MG63 (cell line): ENCODE measurements at regions not wholly inside any gene's neighbourhood (a gene's known extent, or its start where the extent isn't known, plus 50 kb on each side); places are given as distances from the start of the nearest gene placed in this dataset.
"Not testable (repeated sequence)": the region's sequence is repeated elsewhere in the genome, so short reads cannot be mapped to it uniquely, and the experiment has no call there.

ENCODE experiments used
- DNase-seq: peaks from one replicate; pipeline ENCODE4 v3.0.0-alpha.2; 2020
- H3K27me3 ChIP-seq: fragments of 250-450 bp; sonication (Bioruptor Pico); 2 replicates; pipeline ENCODE4 v1.5.1; 2020; ENCODE audit warnings: mild to moderate bottlenecking, moderate library complexity
- H3K36me3 ChIP-seq: fragments of 250-450 bp; sonication (Bioruptor Pico); 2 replicates; pipeline ENCODE4 v1.5.1; 2020; ENCODE audit warnings: mild to moderate bottlenecking, moderate library complexity
- H3K4me3 ChIP-seq: fragments of 250-450 bp; sonication (Bioruptor Pico); 2 replicates; pipeline ENCODE4 v1.5.1; 2020; ENCODE audit warnings: mild to moderate bottlenecking, moderate library complexity
- H3K9me3 ChIP-seq: fragments of 250-450 bp; sonication (Bioruptor Pico); 2 replicates; pipeline ENCODE4 v1.5.1; 2020; ENCODE audit warnings: mild to moderate bottlenecking, moderate library complexity

DNA sequence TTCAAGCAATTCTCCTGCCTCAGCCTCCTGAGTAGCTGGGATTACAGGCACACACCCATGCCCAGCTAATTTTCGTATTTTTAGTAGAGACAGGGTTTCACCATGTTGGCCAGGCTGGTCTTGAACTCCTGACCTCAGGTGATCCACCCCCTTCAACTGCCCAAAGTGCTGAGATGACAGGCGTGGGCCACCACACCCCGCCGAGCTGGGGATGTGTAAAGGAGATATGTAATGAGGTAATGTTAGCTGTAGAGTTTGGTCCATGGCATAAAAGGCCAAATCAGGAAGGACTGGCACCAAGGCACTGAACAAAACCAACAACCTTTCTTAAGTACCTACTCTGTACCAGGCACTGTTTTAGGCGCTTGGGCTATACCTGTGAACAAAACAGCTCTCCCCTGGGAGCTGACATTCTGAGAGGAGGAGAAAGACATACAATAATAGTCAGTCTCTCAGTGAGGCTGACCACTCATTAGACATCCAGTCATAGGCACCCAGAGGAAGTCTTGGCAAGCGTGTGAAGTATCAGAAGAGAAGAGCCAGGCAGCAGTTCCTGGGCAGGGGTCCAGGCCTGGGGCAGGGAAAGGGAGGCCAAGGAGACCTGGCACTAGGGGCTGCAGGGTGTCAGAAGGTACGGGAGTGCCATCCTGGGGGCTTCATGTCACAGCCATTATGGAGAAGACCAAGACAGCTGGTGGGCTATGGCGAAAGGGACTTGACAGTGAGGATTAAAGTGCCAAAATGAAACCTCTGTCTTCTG, 164.8 kb upstream of the DTNBP1 start:
- no peaks in the 10 kb centered on the region for H3K27me3 ChIP-seq
- H3K4me3 ChIP-seq = no peak overlapping the region
- no peaks in the 10 kb centered on the region for H3K9me3 ChIP-seq
- H3K36me3 ChIP-seq = no peaks in the 10 kb centered on the region
- peak; percentile 16 for DNase-seq

DNA sequence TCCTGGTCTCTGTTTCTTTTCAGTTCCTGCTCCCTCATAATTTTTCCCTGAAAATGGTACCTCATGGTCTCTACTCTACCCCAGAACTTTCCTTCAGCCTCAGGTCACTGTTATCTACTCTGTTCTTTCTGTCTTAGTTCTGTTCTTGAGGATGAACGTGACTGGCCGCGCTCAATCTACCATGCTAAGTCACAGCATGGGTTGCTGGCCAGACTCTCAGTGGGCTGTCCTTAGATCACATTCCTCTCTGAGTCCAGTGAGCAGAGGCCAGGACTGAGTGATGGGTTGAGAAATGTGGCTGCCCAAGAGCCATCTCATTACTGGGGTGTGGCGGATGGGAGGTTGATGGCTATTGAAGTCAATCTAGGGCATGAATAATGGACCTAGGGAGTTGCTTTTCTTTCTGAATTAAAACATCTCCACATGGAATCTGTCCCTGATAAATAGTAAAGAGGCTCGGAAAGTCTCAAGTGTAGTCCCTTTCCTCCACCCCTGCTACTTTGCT, 164.0 kb upstream of the DTNBP1 start:
- no peak overlapping the region for H3K4me3 ChIP-seq
- DNase-seq = no peak
- H3K36me3 ChIP-seq = no peaks in the 10 kb centered on the region
- no peaks in the 10 kb centered on the region for H3K9me3 ChIP-seq
- H3K27me3 ChIP-seq = no peaks in the 10 kb centered on the region

DNA sequence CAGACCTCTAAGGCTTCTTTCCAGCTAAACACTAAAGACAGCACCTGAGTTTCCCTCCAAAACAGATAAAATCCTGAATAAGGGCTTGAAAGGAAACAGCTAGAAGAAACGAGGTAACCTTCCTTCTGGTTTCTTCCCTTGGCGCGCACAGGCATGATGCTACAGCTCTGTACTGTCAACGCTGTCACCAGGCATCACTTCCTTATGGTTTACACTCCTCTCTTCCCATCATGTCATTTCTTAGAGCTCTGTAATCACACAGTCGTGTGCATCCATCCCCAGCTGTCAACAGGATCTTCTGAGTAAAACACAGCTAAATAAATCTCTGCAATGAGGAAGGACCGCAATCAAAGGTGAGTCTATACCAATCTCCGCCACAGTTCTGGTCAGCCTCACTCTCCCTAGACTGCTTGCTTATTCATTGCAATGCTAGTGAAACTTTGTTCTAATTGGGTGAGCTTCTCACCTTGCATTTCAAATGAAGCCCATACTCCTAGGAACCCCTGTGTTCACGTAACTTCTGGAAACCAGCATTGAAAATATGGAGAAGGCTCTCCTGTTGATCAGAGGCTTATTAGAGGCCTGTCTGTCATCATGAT, 162.6 kb upstream of the DTNBP1 start:
- no peaks in the 10 kb centered on the region for H3K36me3 ChIP-seq
- no peak overlapping the region for H3K4me3 ChIP-seq
- no peaks in the 10 kb centered on the region for H3K9me3 ChIP-seq
- DNase-seq = no peak
- H3K27me3 ChIP-seq = no peaks in the 10 kb centered on the region

DNA sequence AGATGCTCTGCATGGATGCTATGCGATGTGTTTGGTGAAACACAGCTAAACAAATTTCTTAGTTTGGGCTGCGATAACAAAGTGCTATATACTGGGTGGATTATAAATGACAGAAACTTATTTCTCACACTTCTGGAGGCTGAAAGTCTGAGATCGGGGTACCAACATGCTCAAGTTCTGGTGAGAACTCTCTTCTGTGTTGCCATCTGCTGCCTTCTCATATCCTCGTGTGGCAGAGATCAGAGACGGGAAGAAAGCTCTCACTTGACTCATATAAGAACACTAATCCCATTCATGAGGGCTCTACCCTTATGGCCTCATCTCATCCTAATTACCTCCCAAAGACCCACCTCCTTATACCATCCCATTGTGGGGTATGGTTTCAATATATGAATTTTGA, 162.0 kb upstream of the DTNBP1 start:
- Histone ChIP-seq H3K4me3 (no peak overlapping the region), H3K36me3 (no peaks in the 10 kb centered on the region), H3K27me3 (no peaks in the 10 kb centered on the region), H3K9me3 (no peaks in the 10 kb centered on the region)
- DNase-seq = no peak

DNA sequence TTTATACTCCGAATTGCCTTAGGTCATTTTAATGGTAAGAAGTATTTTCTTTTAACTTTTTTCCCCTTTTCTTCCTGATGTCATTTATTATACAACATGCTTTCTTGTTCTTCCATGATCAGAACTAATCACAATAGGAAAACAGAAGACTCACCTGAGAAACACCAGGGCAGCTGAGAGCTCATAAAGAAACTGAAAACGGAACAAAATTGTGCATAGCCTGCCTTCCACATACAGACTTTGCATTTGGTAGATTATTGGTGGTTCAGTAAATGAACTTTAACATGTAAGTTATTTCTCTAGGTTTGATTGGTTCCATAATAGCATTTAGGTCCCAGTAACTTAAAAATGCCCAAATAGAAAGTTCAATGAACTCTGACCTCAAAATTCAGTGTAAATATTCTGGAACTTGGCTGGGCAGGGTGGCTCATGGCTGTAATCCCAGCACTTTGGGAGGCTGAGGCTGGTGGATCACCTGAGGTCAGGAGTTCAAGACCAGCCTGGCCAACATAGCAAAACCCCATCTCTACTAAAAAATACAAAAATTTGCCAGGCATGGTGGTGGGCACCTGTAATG, 161.1 kb upstream of the DTNBP1 start:
- Histone ChIP-seq H3K36me3 (no peaks in the 10 kb centered on the region), H3K27me3 (no peaks in the 10 kb centered on the region), H3K4me3 (no peak overlapping the region), H3K9me3 (no peaks in the 10 kb centered on the region)
- DNase-seq = no peak

DNA sequence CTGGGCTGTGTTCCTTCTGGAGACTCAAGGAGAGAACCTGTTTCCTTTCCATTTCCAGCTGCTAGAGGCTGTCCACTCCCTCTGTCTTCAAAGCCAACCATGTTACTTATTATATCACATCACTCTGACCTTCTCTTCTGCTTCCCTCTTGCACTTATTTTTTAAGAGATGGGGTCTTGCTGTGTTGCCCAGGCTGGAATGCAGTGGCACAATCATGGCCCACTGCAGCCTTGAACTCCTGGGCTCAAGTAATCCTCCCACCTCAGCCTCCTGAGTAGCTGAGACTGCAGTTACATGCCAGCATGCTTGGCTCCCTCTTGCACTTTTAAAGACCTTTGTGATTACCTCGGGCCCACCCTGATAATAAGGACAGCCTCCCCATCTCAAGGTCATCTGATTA, 160.0 kb upstream of the DTNBP1 start:
- H3K27me3 ChIP-seq = no peaks in the 10 kb centered on the region
- no peaks in the 10 kb centered on the region for H3K36me3 ChIP-seq
- DNase-seq = no peak
- no peak overlapping the region for H3K4me3 ChIP-seq
- no peaks in the 10 kb centered on the region for H3K9me3 ChIP-seq

DNA sequence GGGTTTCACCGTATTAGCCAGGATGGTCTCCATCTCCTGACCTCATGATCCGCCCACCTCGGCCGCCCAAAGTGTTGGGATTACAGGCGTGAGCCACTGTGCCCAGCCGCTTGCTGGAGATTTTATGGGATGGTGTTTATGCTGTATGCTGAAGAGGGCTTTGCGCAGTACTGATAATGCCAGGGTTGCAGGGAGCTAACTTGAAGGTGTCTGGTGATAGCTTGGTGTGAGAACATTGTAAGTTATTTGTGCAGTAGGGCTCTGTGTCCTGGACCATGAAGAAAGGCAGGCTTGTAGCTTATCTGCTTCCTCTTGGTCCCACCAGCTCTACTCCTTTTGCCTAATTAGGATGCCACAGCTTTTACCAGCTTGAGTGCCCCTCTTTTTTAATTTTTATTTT, 157.0 kb upstream of the DTNBP1 start:
- H3K9me3 ChIP-seq = no peaks in the 10 kb centered on the region
- no peak for DNase-seq
- no peaks in the 10 kb centered on the region for H3K27me3 ChIP-seq
- no peaks in the 10 kb centered on the region for H3K36me3 ChIP-seq
- H3K4me3 ChIP-seq = no peak overlapping the region

DNA sequence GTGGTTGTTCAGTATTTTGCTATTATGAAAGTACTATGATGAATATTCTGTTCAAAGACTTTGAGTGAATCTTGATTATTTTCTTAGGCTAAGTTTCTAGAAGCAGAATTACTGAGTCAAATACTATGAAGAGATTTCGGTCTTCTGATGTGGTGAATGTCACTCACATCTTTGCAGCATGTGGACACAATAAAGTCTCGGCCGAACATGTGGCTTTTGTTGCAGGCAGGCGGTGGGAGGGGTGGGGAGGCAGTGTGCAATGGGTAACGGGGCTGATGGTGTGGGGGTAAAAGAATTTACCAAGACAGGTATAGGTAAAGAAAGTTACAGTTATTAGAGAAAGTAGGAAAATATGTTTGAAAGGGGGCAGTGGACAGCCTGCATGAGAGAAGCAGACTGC, 156.4 kb upstream of the DTNBP1 start:
- Histone ChIP-seq H3K9me3 (no peaks in the 10 kb centered on the region), H3K36me3 (no peaks in the 10 kb centered on the region), H3K27me3 (no peaks in the 10 kb centered on the region), H3K4me3 (no peak overlapping the region)
- no peak for DNase-seq

DNA sequence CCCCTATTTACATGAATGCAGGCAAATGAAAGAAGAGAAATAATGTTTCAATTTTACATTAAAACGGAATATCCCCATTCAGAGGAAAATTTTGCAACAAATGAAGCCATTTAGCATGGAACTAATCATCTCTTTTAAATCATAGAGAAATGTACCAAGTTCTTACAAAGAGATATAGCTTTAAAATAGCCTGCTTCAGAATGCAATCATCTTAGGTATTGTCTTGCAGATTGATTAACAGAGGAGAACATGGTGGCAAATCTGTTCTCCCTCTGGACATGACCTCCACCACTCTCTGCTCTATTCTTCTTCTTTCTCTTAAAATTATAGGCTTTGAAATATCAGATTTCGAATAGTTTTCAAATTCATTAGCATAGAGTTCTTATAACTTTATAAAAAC, 155.7 kb upstream of the DTNBP1 start:
- no peaks in the 10 kb centered on the region for H3K36me3 ChIP-seq
- H3K27me3 ChIP-seq = no peaks in the 10 kb centered on the region
- no peak for DNase-seq
- no peaks in the 10 kb centered on the region for H3K9me3 ChIP-seq
- no peak overlapping the region for H3K4me3 ChIP-seq

DNA sequence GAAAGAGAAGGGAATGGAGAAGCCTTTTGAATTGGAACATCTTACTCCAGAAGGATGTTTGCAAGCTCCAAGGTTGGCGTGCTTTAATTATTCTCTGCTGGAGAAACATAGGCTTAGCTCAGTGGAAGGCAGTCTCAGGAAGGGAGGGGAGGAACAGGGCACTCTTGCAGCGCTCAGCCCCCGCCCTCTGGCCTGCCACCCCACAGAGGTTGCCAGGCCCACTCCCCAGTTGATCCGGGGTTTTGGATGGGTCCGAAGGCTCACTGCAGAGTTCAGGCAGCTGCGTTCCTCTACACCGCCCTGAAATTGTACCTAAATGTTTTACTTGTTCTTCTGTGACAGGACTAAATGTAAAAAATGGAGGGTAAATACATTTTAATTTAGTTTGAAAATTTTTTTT, 155.2 kb upstream of the DTNBP1 start:
- Histone ChIP-seq H3K27me3 (no peaks in the 10 kb centered on the region), H3K9me3 (no peaks in the 10 kb centered on the region), H3K4me3 (no peak overlapping the region), H3K36me3 (no peaks in the 10 kb centered on the region)
- DNase-seq = no peak

DNA sequence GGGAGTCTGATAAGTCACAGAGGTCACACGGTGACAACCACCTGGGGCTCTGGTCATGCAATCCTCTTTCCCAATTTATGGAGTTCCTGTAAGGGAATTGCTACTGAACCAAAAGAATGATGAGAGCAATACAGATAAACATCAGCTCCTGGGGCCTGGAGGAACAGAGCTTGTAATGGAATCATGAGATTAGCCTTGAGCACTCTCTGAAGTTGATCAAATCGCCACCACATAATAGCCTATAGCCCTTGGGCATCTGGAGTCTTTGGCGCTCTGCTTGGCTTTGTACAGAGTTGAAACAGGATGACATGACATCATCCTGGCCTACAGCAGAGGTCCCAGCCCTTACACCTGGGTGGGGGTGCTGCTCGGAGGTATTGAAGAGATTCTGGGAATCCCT, 154.3 kb upstream of the DTNBP1 start:
- no peaks in the 10 kb centered on the region for H3K36me3 ChIP-seq
- no peak for DNase-seq
- H3K4me3 ChIP-seq = no peak overlapping the region
- no peaks in the 10 kb centered on the region for H3K9me3 ChIP-seq
- H3K27me3 ChIP-seq = no peaks in the 10 kb centered on the region

DNA sequence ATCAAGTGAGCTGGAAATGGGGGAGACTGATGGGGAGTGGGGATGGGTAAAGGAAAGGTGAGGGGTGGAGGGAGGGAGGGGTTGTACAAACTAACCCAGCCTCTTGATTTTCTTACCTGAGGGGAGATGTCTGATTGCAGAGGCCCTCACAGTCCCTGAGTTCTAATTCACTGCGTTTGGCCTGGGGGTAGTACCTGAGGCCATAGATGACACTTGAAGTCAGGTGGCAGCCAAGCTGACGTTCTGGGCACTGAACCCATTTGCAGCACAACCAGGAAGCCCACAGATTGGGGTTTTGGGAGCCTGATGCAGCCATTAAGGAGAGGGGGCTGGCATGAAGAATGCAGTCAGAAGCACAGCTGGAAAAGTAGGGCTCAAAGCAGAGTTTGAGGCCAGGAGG, 153.8 kb upstream of the DTNBP1 start:
- DNase-seq = no peak
- H3K27me3 ChIP-seq = no peaks in the 10 kb centered on the region

DNA sequence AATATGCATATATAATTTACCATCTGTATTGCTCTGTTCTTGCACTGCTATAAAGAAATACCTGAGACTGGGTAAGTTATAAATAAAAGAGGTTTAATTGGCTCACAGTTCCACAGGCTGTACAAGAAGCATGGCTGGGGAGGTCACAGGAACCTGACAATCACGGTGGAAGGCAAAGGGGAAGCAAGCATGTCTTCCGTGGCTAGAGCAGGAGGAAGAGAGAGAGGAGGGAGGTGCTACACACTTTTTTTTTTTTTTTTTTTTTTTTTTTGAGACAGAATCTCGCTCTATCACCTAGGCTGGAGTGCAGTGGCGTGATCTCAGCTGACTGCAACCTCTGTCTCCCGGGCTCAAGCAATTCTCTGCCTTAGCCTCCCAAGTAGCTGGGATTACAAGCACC, 150.9 kb upstream of the DTNBP1 start:
- not testable (repeated sequence) for H3K9me3 ChIP-seq, H3K27me3 ChIP-seq, H3K4me3 ChIP-seq, DNase-seq, H3K36me3 ChIP-seq

More for the DNA sequence above, 153.8 kb upstream of the DTNBP1 start:
- Histone ChIP-seq H3K9me3 (no peaks in the 10 kb centered on the region), H3K36me3 (no peaks in the 10 kb centered on the region), H3K4me3 (no peak overlapping the region)

DNA sequence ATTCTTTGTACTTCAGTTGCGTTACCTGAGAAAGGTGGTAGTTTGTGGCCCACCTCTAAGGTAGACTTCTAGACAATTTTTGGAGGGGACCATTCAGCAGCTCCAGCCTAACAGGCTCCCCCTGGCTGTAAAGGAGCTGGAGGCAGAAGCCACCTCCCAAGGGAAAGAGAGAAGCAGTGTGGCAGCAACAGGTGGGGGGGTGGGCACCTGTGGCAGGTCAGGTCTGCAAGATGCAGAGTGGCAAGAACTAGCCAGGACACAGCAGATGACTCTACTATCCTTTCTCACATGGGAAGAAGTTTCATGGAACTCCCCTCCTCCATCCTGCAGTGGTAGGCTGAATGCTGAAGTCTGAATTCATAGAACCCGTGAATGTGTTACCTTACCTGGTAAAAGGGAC, 148.3 kb upstream of the DTNBP1 start:
- H3K36me3 ChIP-seq = no peaks in the 10 kb centered on the region

DNA sequence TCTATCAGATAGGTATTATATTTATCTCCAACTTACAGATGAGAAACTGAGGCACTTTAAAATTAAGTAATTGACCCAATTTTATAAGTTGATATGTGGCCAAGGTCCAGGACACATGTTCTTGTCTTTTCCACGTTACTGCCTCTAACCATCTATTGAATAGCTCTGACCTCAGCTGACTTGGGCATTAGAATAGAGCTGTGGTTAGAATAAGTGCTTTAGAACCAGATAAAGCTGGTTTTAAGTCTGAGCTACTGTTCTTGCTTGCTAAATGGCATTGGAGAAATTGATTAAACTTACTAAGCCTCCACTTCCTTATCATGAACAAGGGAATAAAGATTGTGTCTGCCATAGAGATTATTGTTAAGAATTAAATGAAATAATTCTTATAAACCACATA, 147.8 kb upstream of the DTNBP1 start:
- H3K36me3 ChIP-seq = no peaks in the 10 kb centered on the region
- no peaks in the 10 kb centered on the region for H3K9me3 ChIP-seq
- H3K4me3 ChIP-seq = no peak overlapping the region
- H3K27me3 ChIP-seq = no peaks in the 10 kb centered on the region
- DNase-seq = no peak

More for the DNA sequence above, 148.3 kb upstream of the DTNBP1 start:
- H3K9me3 ChIP-seq = no peaks in the 10 kb centered on the region
- DNase-seq = no peak
- H3K27me3 ChIP-seq = no peaks in the 10 kb centered on the region
- no peak overlapping the region for H3K4me3 ChIP-seq

DNA sequence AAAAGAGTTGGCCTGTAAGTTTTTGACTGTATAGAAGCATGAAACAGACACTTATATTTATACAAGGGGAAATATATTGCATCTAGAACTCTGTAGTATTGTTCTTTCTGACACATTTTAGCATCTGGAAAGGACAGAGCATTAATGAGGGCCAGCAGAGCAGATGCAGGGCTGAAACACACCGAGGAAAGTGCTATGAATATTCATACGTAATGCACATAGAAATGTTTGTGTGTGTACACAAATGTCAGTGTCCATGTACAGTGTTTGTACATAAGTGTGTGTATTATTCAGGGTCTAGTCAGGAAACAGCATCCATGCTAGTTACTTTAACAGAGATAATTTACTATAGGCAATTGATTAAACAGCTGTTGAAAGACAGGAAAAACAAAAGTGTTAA, 146.5 kb upstream of the DTNBP1 start:
- no peaks in the 10 kb centered on the region for H3K36me3 ChIP-seq
- H3K9me3 ChIP-seq = no peaks in the 10 kb centered on the region
- DNase-seq = no peak
- no peaks in the 10 kb centered on the region for H3K27me3 ChIP-seq
- no peak overlapping the region for H3K4me3 ChIP-seq

DNA sequence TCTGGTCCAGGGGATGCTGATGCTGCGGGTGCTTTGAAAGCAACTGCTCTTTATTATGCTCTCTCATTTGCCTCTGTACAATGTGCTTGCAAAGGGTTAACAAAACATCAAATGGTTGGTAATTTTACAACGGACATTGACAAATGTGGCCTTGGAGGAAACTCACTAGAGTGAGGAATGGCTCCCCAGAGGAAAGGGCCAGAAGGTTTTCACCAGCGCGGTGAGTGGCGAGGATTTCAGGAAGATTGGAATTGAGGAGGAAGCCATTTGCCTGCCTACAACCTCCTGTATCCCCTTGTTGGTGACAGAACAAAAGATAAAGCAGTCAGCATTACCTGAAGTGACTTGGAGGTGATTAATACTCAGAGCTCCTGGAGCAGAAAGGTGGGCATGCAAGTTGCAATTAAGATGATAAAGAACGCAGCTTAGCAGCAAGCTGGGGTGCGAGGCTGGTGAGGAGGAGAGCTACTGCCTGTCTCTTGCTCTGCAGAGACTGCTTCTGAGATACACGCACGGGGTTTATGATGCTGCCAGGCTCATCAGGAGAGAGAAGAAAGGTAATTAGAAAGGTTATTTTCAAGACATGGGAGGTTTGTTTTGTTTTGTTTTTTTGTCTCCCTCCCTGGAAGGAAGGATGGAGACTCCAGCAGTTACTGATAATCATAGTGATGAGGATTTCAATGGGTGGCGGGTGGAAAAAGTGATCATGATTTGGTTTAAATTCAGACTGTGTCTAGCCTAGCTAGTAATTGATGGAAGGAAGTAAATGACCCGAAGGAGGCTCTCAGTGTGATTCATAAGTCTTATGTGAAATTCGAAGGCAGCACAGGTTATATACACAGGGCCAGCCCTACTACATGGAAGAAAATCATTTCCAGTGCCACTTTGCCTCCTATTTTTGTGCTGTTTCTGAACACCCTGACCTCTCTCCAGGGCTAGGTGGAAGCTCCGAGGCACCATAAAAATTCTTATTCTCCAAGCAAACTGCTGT, 141.6 kb upstream of the DTNBP1 start:
- Histone ChIP-seq H3K36me3 (no peaks in the 10 kb centered on the region), H3K4me3 (no peak overlapping the region)
- no peak for DNase-seq

More for the DNA sequence above, 141.6 kb upstream of the DTNBP1 start:
- Histone ChIP-seq H3K27me3 (no peaks in the 10 kb centered on the region), H3K9me3 (no peaks in the 10 kb centered on the region)
